DND-41 (cell line): ENCODE measurements at regions not wholly inside any gene's neighbourhood (a gene's known extent, or its start where the extent isn't known, plus 50 kb on each side); places are given as distances from the start of the nearest gene placed in this dataset.

Source experiments
- ATAC-seq: fragments of 200-7000 bp; cut with Tn5 transposase; 3 replicates; pipeline ENCODE4 v1.9.1; 2021; ENCODE audit warnings: low read depth; ENCODE audit not compliant: insufficient read depth
- DNase-seq: peaks from one replicate; pipeline ENCODE4 v3.0.0-alpha.2; 2020
- H2AFZ ChIP-seq: 2 replicates; pipeline ENCODE4 v1.6.0; 2012; ENCODE audit warnings: low read depth, low read length
- H3K27ac ChIP-seq: 2 replicates; pipeline ENCODE4 v1.5.1; 2012; ENCODE audit warnings: low read length, inconsistent platforms
- H3K27me3 ChIP-seq: fragments of 200-600 bp; sonication (generic); 2 replicates; pipeline ENCODE4 v1.6.0; 2012; ENCODE audit warnings: low read length, mild to moderate bottlenecking, inconsistent platforms; ENCODE audit not compliant: insufficient read depth, poor library complexity
- H3K36me3 ChIP-seq: 2 replicates; pipeline ENCODE4 v1.5.1; 2012; ENCODE audit warnings: low read length, inconsistent platforms; ENCODE audit not compliant: insufficient read depth
- H3K4me1 ChIP-seq: 2 replicates; pipeline ENCODE4 v1.5.1; 2012; ENCODE audit warnings: mild to moderate bottlenecking, low read length; ENCODE audit not compliant: insufficient read depth
- H3K4me2 ChIP-seq: 2 replicates; pipeline ENCODE4 v1.6.0; 2012; ENCODE audit warnings: mild to moderate bottlenecking, moderate library complexity, low read length, inconsistent platforms; ENCODE audit not compliant: insufficient read depth
- H3K4me3 ChIP-seq, 2 experiments: fragments of 200-600 bp in 1 of 2; shearing (Covaris generic) in 1 of 2; 2 replicates each; pipeline ENCODE4 v1.5.1; 2012 to 2016; ENCODE audit warnings: inconsistent platforms in 2 of 2, low read length in 2 of 2, mild to moderate bottlenecking in 2 of 2, low read depth in 1 of 2, moderate library complexity in 1 of 2
- H3K79me2 ChIP-seq: 2 replicates; pipeline ENCODE4 v1.6.0; 2012; ENCODE audit warnings: low read length, inconsistent platforms; ENCODE audit not compliant: insufficient read depth
- H3K9ac ChIP-seq: 2 replicates; pipeline ENCODE4 v1.6.0; 2012; ENCODE audit warnings: low read depth, mild to moderate bottlenecking, inconsistent platforms, low read length, moderate library complexity
- H3K9me3 ChIP-seq: 2 replicates; pipeline ENCODE4 v1.5.1; 2012; ENCODE audit warnings: low read length, moderate library complexity, mild to moderate bottlenecking, inconsistent platforms; ENCODE audit not compliant: insufficient read depth, severe bottlenecking
- H4K20me1 ChIP-seq: 2 replicates; pipeline ENCODE4 v1.6.0; 2012; ENCODE audit warnings: low read length; ENCODE audit not compliant: insufficient read depth
- EZH2 ChIP-seq: IDR thresholded peaks from 3 replicates; pipeline ENCODE4 v1.6.1; 2012; ENCODE audit warnings: borderline replicate concordance, low read depth, mild to moderate bottlenecking, moderate library complexity, low read length, inconsistent platforms; ENCODE audit not compliant: severe bottlenecking
- TF ChIP-seq, protein P1 (sequence below): IDR thresholded peaks from 2 replicates; pipeline ENCODE4 v1.5.1; 2012; ENCODE audit warnings: borderline replicate concordance, low read length, moderate library complexity, mild to moderate bottlenecking; ENCODE audit not compliant: poor library complexity, severe bottlenecking; ENCODE audit errors: extremely low read depth

DNA sequence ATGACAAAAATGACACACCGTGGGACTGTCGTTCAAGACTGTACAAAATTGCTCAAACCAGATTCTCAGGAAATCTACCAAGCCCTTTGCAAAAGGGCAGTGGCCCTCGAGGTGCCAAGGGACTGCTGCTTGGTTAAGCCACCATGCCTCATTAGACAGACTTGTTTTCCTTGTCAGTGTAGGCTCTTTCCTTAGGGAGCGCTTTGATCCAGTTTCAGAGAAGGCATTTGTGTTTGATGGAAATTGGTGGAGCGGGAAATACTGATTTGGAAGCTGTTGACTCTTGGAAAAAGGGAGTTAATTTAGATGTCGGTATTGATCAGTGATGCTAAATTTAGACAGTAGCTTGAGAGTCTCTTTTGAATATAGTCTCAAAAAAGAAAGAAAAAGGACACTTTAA lies 304.3 kb upstream of the UMPS start:
- TF ChIP-seq, protein P1, sequence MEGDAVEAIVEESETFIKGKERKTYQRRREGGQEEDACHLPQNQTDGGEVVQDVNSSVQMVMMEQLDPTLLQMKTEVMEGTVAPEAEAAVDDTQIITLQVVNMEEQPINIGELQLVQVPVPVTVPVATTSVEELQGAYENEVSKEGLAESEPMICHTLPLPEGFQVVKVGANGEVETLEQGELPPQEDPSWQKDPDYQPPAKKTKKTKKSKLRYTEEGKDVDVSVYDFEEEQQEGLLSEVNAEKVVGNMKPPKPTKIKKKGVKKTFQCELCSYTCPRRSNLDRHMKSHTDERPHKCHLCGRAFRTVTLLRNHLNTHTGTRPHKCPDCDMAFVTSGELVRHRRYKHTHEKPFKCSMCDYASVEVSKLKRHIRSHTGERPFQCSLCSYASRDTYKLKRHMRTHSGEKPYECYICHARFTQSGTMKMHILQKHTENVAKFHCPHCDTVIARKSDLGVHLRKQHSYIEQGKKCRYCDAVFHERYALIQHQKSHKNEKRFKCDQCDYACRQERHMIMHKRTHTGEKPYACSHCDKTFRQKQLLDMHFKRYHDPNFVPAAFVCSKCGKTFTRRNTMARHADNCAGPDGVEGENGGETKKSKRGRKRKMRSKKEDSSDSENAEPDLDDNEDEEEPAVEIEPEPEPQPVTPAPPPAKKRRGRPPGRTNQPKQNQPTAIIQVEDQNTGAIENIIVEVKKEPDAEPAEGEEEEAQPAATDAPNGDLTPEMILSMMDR = no peak
- TF ChIP-seq EZH2 = no peak
- Histone ChIP-seq H3K27me3 (peaks cover 6% of the 10 kb centered on the region), H3K9ac (no peak overlapping the region), H4K20me1 (no peaks in the 10 kb centered on the region), H2AFZ (no peak overlapping the region), H3K4me1 (no peaks in the 10 kb centered on the region), H3K4me3 (no peak overlapping the region), H3K36me3 (no peaks in the 10 kb centered on the region), H3K4me2 (no peak overlapping the region), H3K27ac (no peak overlapping the region), H3K79me2 (no peaks in the 10 kb centered on the region), H3K9me3 (no peaks in the 10 kb centered on the region)
- ATAC-seq (no peak), DNase-seq (no peak)

DNA sequence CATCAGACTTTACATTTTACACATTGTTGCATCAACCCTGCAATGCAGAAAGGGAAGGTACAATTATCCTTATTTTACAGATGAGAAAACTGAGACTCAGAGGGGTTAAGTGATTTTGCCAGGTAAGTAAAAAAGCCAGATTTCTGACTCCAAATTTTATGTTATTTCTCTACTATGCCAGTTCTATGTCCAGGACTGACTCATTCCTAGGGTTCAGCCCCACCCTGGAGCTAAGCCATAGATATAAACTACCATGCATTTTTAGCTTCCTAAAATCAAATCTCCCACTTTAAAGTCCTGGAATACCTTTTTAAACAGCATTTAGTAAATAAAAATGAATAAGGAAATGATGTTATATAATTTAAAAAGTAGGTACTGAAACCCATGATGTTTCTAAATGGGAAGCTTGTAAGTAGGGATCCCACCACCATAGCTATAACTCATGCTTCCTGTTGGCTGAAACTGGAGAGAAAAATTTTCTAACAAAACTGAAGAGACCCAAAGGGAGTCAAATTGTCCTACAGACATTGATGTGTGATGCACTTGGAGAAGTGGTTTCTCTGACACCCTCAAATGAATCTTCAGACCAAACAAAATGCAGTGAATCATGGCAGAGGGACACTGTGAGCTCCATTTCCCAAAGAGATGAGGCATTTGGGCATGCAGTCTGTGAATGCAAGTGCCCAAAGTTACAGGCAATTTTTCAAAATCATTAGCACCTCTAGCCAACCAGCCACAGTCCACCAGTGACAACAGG lies 301.7 kb upstream of the UMPS start:
- no peaks in the 10 kb centered on the region for H3K4me1 ChIP-seq
- H3K9ac ChIP-seq = no peak overlapping the region
- H3K9me3 ChIP-seq = no peaks in the 10 kb centered on the region
- no peak overlapping the region for H2AFZ ChIP-seq
- H3K36me3 ChIP-seq = no peaks in the 10 kb centered on the region
- no peak overlapping the region for H3K4me2 ChIP-seq
- no peak for DNase-seq
- no peak overlapping the region for H3K27ac ChIP-seq
- no peaks in the 10 kb centered on the region for H4K20me1 ChIP-seq
- H3K4me3 ChIP-seq = no peak overlapping the region
- no peak for TF ChIP-seq EZH2
- TF ChIP-seq, protein P1 = no peak
- H3K79me2 ChIP-seq = no peaks in the 10 kb centered on the region
- peaks cover 3% of the 10 kb centered on the region for H3K27me3 ChIP-seq
- ATAC-seq = no peak

DNA sequence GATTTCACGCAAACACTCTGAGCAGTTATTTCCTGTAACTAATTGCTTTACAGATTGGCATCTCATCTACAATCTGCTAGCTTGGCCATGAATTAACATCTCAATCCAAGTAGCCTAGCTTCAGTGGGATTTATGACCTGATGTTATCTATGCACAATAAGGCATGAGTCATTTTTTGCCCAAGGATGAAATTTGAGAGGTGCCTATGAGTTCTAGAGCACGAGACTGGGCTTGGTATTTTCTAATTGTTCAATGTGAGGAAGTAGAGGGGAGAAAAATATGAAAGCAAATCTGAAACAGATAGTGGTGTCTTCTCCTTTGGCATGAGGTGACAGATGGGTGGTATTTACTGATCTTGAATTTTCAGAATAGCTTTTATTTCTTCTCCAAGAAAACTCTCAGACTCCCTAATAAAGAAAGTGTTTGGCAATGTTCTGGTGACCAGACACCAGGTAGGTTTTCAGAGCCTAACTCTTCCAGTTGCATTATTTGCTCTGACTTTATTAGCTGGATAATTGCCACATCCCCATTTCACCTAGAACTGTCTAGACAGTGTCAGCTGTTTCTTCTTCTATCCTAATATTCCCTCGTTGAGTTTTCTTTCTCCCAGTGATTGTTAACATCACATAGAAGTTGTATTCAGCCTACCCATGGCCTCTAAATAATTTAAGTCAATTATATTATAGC lies 301.0 kb upstream of the UMPS start:
- Histone ChIP-seq H3K4me1 (no peaks in the 10 kb centered on the region), H3K9ac (no peak overlapping the region), H3K9me3 (no peaks in the 10 kb centered on the region), H3K4me3 (no peak overlapping the region), H3K27me3 (peaks cover 3% of the 10 kb centered on the region), H2AFZ (no peak overlapping the region), H3K4me2 (no peak overlapping the region), H3K79me2 (no peaks in the 10 kb centered on the region), H3K36me3 (no peaks in the 10 kb centered on the region), H3K27ac (no peak overlapping the region), H4K20me1 (no peaks in the 10 kb centered on the region)
- DNase-seq (no peak), ATAC-seq (no peak)
- TF ChIP-seq, protein P1 = no peak
- TF ChIP-seq EZH2 = no peak
